Retinal pigment epithelial cell (primary cell): ENCODE measurements at regions not wholly inside any gene's neighbourhood (a gene's known extent, or its start where the extent isn't known, plus 50 kb on each side); places are given as distances from the start of the nearest gene placed in this dataset.
A peak's percentile ranks its signal among the peaks of the same experiment; 100 is the strongest.
"Not testable (repeated sequence)": the region's sequence is repeated elsewhere in the genome, so short reads cannot be mapped to it uniquely, and the experiment has no call there.

ENCODE experiments used
- DNase-seq: peaks from one replicate; pipeline ENCODE4 v3.0.0-alpha.2; 2010; ENCODE audit warnings: low read depth
- H3K4me3 ChIP-seq: 2 replicates; pipeline ENCODE4 v1.5.1; 2011; ENCODE audit warnings: mild to moderate bottlenecking, low read length, control low read depth, moderate library complexity
- TF ChIP-seq, protein P1 (sequence below): conservative IDR thresholded peaks from 2 replicates; pipeline ENCODE4 v1.5.1; 2011; ENCODE audit warnings: low read depth, low read length, control low read depth, inconsistent platforms

DNA sequence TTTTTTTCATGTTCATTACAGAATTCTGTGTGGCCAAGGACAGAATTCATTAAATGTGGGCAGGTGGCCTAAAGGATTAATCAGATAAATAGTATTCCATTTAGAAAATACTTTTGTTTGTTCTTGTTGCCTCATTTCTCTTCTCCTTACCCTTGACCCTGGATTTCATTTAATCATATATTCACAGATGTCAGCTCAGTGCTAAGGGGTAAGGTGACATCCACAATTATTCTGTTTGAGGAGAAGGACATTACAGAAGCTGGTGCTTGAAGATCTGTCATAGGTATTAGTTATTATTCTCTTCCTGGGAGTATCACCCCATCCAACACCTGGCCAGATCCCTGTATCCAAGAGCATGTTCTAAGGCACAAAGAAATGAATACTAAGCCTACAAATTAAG lies 961.1 kb downstream of the XPNPEP1 start:
- no peak for DNase-seq
- TF ChIP-seq, protein P1, sequence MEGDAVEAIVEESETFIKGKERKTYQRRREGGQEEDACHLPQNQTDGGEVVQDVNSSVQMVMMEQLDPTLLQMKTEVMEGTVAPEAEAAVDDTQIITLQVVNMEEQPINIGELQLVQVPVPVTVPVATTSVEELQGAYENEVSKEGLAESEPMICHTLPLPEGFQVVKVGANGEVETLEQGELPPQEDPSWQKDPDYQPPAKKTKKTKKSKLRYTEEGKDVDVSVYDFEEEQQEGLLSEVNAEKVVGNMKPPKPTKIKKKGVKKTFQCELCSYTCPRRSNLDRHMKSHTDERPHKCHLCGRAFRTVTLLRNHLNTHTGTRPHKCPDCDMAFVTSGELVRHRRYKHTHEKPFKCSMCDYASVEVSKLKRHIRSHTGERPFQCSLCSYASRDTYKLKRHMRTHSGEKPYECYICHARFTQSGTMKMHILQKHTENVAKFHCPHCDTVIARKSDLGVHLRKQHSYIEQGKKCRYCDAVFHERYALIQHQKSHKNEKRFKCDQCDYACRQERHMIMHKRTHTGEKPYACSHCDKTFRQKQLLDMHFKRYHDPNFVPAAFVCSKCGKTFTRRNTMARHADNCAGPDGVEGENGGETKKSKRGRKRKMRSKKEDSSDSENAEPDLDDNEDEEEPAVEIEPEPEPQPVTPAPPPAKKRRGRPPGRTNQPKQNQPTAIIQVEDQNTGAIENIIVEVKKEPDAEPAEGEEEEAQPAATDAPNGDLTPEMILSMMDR = no peak
- H3K4me3 ChIP-seq = no peak overlapping the region

DNA sequence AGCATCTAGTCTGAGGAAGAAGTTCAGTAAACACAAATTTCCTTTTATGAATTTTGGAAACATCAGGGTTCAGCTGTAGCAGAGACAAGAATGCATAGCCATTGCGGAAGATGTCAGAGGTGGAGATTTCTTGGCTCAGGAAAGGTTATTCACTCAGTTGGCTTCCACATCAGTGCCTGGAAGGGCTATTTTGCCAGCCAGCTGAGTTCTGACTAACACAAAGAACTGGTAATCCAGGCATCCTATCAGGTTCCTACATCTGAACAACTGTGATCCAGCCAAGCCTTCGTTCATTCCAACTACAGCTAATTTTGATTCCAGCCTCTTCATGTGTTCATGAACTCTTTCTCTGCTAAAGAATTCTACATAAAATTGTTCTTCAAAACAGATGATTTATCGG lies 965.6 kb downstream of the XPNPEP1 start:
- TF ChIP-seq, protein P1 = no peak
- no peak for DNase-seq
- no peak overlapping the region for H3K4me3 ChIP-seq

DNA sequence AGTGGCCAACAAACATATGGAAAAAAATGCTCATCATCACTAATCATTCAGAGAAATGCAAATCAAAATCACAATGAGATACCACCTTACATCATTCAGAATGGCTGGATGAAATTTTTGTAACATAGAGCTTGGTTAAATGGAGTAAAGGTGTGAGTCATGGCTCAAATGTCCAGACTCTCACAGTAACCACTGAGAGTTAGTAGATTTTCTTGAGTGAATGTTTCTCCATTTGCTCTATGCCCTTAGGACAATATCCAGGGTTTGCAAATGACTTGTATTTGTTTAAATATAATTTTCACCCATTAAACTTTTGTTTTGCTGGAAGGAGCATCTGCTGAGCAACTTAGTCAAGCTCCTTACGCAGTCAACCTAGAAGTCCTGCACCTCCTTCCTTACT lies 967.2 kb downstream of the XPNPEP1 start:
- DNase-seq = no peak
- TF ChIP-seq, protein P1 = no peak
- H3K4me3 ChIP-seq = no peak overlapping the region

DNA sequence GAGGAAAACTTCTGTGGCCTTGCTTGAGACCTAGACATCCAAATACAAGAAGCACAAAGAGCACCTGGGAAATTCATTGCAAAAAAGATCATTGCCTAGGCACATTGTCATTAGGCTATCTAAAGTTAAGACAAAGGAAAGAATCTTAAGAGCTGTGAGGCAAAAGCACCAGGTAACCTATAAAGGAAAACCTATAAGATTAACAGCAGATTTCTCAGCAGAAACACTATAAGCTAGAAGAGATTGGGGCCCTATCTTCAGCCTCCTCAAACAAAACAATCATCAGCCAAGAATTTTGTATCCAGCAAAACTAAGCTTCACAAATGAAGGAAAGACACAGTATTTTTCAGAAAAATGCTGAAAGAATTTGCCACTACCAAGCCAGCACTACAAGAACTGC lies 1003.3 kb downstream of the XPNPEP1 start:
- not testable (repeated sequence) for H3K4me3 ChIP-seq, DNase-seq

DNA sequence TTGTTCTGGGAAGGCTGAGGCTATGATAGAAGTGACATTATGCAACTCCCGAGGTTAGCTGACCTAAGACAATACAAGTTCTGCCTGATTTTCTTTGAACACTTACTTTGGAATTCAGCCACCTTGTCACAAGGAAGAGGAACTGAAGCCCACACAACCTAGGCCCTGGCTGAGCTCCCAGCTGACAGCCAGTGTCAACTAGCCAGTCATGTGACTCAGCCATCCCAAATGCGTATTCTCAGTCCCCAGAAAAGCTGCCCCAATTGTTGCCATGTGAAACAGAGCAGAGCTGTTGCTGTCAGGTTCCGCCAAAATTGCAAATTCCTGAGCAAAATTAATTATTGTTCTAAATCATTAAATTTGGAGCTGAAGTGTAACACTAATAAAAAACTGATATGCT lies 1010.0 kb downstream of the XPNPEP1 start:
- TF ChIP-seq, protein P1 = no peak
- no peak for DNase-seq
- no peak overlapping the region for H3K4me3 ChIP-seq

DNA sequence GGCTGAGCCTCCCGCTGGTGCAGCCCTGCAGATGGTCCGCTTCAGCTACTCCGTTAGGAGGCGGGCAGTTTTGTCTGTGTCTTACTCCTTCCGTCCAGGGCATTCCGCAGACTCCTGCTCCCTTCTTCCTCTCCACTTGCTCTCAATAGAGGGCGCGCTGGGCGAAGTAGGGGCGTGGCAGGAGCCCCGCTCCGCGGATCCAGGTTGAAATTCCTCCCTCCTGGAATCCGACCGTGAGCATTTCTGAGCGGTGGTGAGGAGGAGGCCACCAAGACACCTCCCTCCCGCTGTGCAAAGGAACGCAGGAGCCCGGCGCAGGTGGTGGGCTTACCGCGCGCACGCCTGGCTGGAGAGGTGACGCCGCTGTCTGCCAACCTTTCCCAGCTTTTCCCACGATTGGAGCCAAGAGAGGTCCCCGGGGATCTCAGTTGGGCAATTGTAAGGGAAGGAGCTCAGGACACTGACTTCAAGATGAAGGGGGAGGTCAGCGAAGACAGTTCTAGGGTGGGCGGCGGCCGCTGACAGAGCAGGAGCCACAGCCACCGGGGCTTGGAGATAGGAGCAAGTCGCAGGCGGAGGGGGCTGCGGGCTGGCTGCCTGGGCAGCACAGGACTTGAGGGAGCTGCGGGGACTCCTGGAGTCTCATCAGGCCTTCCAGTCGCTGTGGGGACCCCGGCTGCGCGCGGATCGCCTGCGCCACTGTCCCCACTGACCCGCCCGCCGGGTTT lies 1011.3 kb downstream of the XPNPEP1 start:
- H3K4me3 ChIP-seq = peak overlapping the region; percentile 68
- TF ChIP-seq, protein P1 = peak; percentile 77
- peak; percentile 17 for DNase-seq

DNA sequence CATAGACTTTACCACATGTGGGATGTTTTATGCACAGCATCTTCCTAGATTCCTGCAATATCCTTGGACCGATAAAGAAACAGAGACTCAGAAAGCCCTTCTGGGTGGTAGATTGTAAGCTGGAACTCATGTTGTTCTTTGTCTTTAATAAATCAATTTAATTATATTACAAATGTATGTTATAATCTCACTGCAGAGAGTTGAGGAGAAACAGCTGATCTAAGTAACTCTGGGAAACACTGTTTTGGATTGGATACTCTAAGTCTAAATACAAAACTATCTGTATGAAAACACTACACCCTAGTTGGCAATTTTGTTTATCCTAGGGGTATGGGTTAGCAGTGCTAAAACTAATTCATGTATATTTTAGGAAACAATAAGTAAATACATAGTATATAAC lies 1015.2 kb downstream of the XPNPEP1 start:
- TF ChIP-seq, protein P1 = no peak
- no peak for DNase-seq
- H3K4me3 ChIP-seq = no peak overlapping the region
